ENCODE measurements at regions not wholly inside any gene's neighbourhood (a gene's known extent, or its start where the extent isn't known, plus 50 kb on each side); places are given as distances from the start of the nearest gene placed in this dataset.

- intact Hi-C loops (cut with micrococcal nuclease) (no loop called here), in situ Hi-C loops (cut with MboI) (no loop called here)
- H3K4me1 ChIP-seq (replicated peaks in 1 of 2; ENCODE audit: control insufficient read depth in 2 of 2, insufficient read depth in 2 of 2, low read length in 2 of 2) = no peaks in the 10 kb centered on the region
- ChIA-PET POLR2A (interaction anchor here (0.6 kb wide), 1 partner anchor 363 kb away, joined by 3 read pairs; no protein-coding TSS in a partner anchor), CTCF (ENCODE audit: low intra/inter-chr PET ratio) (interaction anchor here (0.6 kb wide), 1 partner anchor 480 kb away, joined by 4 read pairs; no protein-coding TSS in a partner anchor)
- DNase-seq (ENCODE audit: extremely low read depth in 1 of 4, low spot score in 3 of 4) (no peak), FAIRE-seq (no peak), ATAC-seq (no peak)
- no peaks in the 10 kb centered on the region for H3K27me3 ChIP-seq (ENCODE audit: control insufficient read depth in 2 of 2, insufficient read depth in 2 of 2, low read length in 2 of 2)
- H3K4me2 ChIP-seq (ENCODE audit: insufficient read depth, low read length) = no peak overlapping the region
- WGBS (ENCODE audit: insufficient coverage, low coverage, missing lambda C conversion rate) = 0% methylated on average over 2 of the region's 2 CpGs
- no peak overlapping the region for H3K9ac ChIP-seq (ENCODE audit: insufficient read depth in 1 of 2, low read depth in 2 of 2, low read length in 2 of 2)
- no peaks in the 10 kb centered on the region for H3K9me3 ChIP-seq (replicated peaks; ENCODE audit: control insufficient read depth, insufficient read depth, low read depth, low read length)
- no peaks in the 10 kb centered on the region for H3K79me2 ChIP-seq (ENCODE audit: control insufficient read depth, insufficient read depth, low read length)
- no peaks in the 10 kb centered on the region for H4K20me1 ChIP-seq (replicated peaks; ENCODE audit: control insufficient read depth, insufficient read depth, low read length)
- H3K9me1 ChIP-seq (ENCODE audit: control insufficient read depth, insufficient read depth, low read length) = no peaks in the 10 kb centered on the region
- no peak overlapping the region for H2AFZ ChIP-seq (ENCODE audit: low read depth, low read length)
- no peak overlapping the region for H3K4me3 ChIP-seq
- no peak for TF ChIP-seq HEY1 (CRISPR knock-in tag; IDR thresholded peaks at IDR 0.05; ENCODE audit: borderline replicate concordance)
- no peak for TF ChIP-seq NCOA1 (IDR thresholded peaks at IDR 0.05; ENCODE audit: low read depth)
- TF ChIP-seq GTF2A2 (tag; IDR thresholded peaks at IDR 0.05) = no peak
- TF ChIP-seq E2F5 (CRISPR knock-in tag; IDR thresholded peaks at IDR 0.05) = no peak
- TF ChIP-seq ZNF165 (CRISPR knock-in tag; IDR thresholded peaks at IDR 0.05; ENCODE audit: borderline replicate concordance) = no peak
- TF ChIP-seq ARID1B (IDR thresholded peaks at IDR 0.05) = no peak
- no peak for TF ChIP-seq NUFIP1 (IDR thresholded peaks at IDR 0.05; ENCODE audit: partially characterized antibody)
- no peak for TF ChIP-seq DLX4 (CRISPR knock-in tag; IDR thresholded peaks at IDR 0.05)
- TF ChIP-seq USF1 (CRISPR knock-in tag; IDR thresholded peaks at IDR 0.05) = no peak
- no peak for TF ChIP-seq RBM17 (IDR thresholded peaks at IDR 0.05; ENCODE audit: borderline replicate concordance, low read depth, low read length)
- no peak for TF ChIP-seq ZNF717 (CRISPR knock-in tag; IDR thresholded peaks at IDR 0.05)
- no peak for TF ChIP-seq ZNF140 (CRISPR knock-in tag; IDR thresholded peaks at IDR 0.05)
- TF ChIP-seq CBX2 (IDR thresholded peaks at IDR 0.05; ENCODE audit: insufficient read depth, low read length, poor library complexity, severe bottlenecking) = no peak
- TF ChIP-seq KLF16 (IDR thresholded peaks at IDR 0.05) = no peak
- no peak for TF ChIP-seq SOX6 (IDR thresholded peaks at IDR 0.05)
- TF ChIP-seq HDAC2 (IDR thresholded peaks at IDR 0.05) = no peak
- no peak for TF ChIP-seq RCOR1 (IDR thresholded peaks at IDR 0.05; ENCODE audit: borderline replicate concordance in 1 of 2, low read depth in 2 of 2, low read length in 2 of 2)
- TF ChIP-seq GABPB1 (CRISPR knock-in tag; IDR thresholded peaks at IDR 0.05) = no peak
- TF ChIP-seq HDAC8 (tag; IDR thresholded peaks at IDR 0.05) = no peak
- H3K36me3 ChIP-seq (ENCODE audit: control insufficient read depth, insufficient read depth, low read length) = no peaks in the 10 kb centered on the region
- BruUV-seq (replicated peaks) = no TSS peak
- no peak overlapping the region for H3K27ac ChIP-seq (ENCODE audit: extremely low read depth, low read depth, low read length)
Measured at GRCh38 chr2:14423145-14423906, 209.2 kb upstream of the LRATD1 start.
